GM23248 (cell line): ENCODE measurements at regions not wholly inside any gene's neighbourhood (a gene's known extent, or its start where the extent isn't known, plus 50 kb on each side); places are given as distances from the start of the nearest gene placed in this dataset.

Experiments
- DNase-seq: peaks from one replicate; pipeline ENCODE4 v3.0.0-alpha.2; 2015
- H2AFZ ChIP-seq: fragments of 200-600 bp; sonication (generic); 2 replicates; pipeline ENCODE4 v1.6.1; 2016; ENCODE audit warnings: antibody characterized with exemption
- H3F3A ChIP-seq: fragments of 200-600 bp; sonication (generic); 2 replicates; pipeline ENCODE4 v1.6.1; 2016; ENCODE audit warnings: mild to moderate bottlenecking, antibody characterized with exemption, mixed run types; ENCODE audit not compliant: insufficient read depth
- H3K27ac ChIP-seq: fragments of 200-600 bp; sonication (generic); 2 replicates; pipeline ENCODE4 v1.5.1; 2016; ENCODE audit warnings: mild to moderate bottlenecking
- H3K27me3 ChIP-seq: fragments of 200-600 bp; sonication (generic); replicated peaks from 2 replicates; pipeline ENCODE4 v1.6.1; 2016; ENCODE audit warnings: mild to moderate bottlenecking; ENCODE audit not compliant: insufficient read depth
- H3K36me3 ChIP-seq: fragments of 200-600 bp; sonication (generic); 2 replicates; pipeline ENCODE4 v1.6.1; 2016; ENCODE audit warnings: low read depth, mild to moderate bottlenecking
- H3K4me1 ChIP-seq: fragments of 200-600 bp; sonication (generic); 2 replicates; pipeline ENCODE4 v1.6.1; 2016; ENCODE audit warnings: mild to moderate bottlenecking; ENCODE audit not compliant: insufficient read depth
- H3K4me2 ChIP-seq: fragments of 200-600 bp; sonication (generic); one replicate; pipeline ENCODE4 v1.6.1; 2016; ENCODE audit warnings: mild to moderate bottlenecking; ENCODE audit not compliant: unreplicated experiment
- H3K4me3 ChIP-seq: fragments of 200-600 bp; sonication (generic); 2 replicates; pipeline ENCODE4 v1.5.1; 2016; ENCODE audit warnings: mild to moderate bottlenecking
- H3K79me2 ChIP-seq: fragments of 200-600 bp; sonication (generic); 2 replicates; pipeline ENCODE4 v1.6.1; 2016; ENCODE audit warnings: mild to moderate bottlenecking; ENCODE audit not compliant: insufficient read depth
- H3K9ac ChIP-seq: fragments of 200-600 bp; sonication (generic); 2 replicates; pipeline ENCODE4 v1.6.1; 2016; ENCODE audit warnings: mild to moderate bottlenecking
- H3K9me2 ChIP-seq: fragments of 200-600 bp; sonication (generic); 2 replicates; pipeline ENCODE4 v1.6.1; 2016; ENCODE audit warnings: mixed run types, mild to moderate bottlenecking, moderate library complexity; ENCODE audit not compliant: insufficient read depth
- H3K9me3 ChIP-seq: fragments of 200-600 bp; sonication (generic); one replicate; pipeline ENCODE4 v1.6.1; 2017; ENCODE audit warnings: low read depth
- H4K20me1 ChIP-seq: fragments of 200-600 bp; sonication (generic); 2 replicates; pipeline ENCODE4 v1.6.0; 2016; ENCODE audit not compliant: insufficient read depth
- EZH2 ChIP-seq: fragments of 200-600 bp; sonication (generic); IDR thresholded peaks from 2 replicates; pipeline ENCODE4 v1.6.1; 2018; ENCODE audit warnings: antibody characterized with exemption, mild to moderate bottlenecking; ENCODE audit not compliant: insufficient read depth, poor library complexity, severe bottlenecking
- EZH2phosphoT487 ChIP-seq: fragments of 200-600 bp; sonication (generic); IDR thresholded peaks from 2 replicates; pipeline ENCODE4 v1.6.1; 2018; ENCODE audit warnings: antibody characterized with exemption, moderate library complexity, mild to moderate bottlenecking, low read depth; ENCODE audit not compliant: insufficient read depth
- WGBS, 2 experiments: methylation state at CpG; one replicate each; pipeline ENCODE4 v1.1.6; 2015 to 2017; ENCODE audit warnings: low lambda C conversion rate in 2 of 2, low coverage in 1 of 2; ENCODE audit errors: missing lambda C conversion rate in 2 of 2; 5-methylcytosine and 5-hydroxymethylcytosine counted together
- in situ Hi-C: fragments of 300-500 bp; cut with MboI; formaldehyde crosslinking; loops from 2 replicates; pipeline ENCODE4 v1.15.0; 2020

GRCh38 chr18:22110461-22110924 lies 58.9 kb upstream of the GATA6 start:
- Histone ChIP-seq H3K9ac (no peak overlapping the region), H3K9me3 (no peaks in the 10 kb centered on the region), H3K27me3 (peaks cover 26% of the 10 kb centered on the region), H3F3A (no peaks in the 10 kb centered on the region), H3K79me2 (no peaks in the 10 kb centered on the region), H4K20me1 (no peaks in the 10 kb centered on the region), H3K4me1 (no peaks in the 10 kb centered on the region), H3K9me2 (no peaks in the 10 kb centered on the region), H3K27ac (no peak overlapping the region), H2AFZ (peak overlapping the region; percentile 35; the same call in 1 of the 2 replicates), H3K36me3 (no peaks in the 10 kb centered on the region), H3K4me3 (no peak overlapping the region), H3K4me2 (no peak overlapping the region)
- no peak for DNase-seq
- no peak for TF ChIP-seq EZH2
- TF ChIP-seq EZH2phosphoT487 = no peak
- in situ Hi-C loops = no loop called here
- 10 to 19% methylated on average over 9 of the region's 9 CpGs for WGBS, 2 experiments

DNA sequence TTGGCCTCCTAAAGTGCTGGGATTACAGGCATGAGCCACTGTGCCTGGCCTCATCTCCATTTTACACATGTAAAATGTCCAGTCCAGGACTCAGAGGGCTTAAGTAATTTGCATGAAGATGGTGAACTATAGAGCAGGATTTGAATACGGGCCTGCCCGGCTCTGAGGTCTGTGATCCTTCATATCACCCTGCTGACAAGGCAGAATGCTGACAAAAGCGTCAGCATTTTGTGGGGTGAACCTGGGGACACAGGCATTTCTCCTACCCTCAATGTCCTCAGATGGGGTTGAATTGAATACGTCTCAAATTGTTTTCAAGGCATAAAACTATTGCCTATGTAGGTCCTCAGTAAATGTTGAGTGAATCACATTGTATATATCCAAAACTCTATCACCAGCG lies 57.2 kb upstream of the GATA6 start:
- Histone ChIP-seq H3K4me1 (no peaks in the 10 kb centered on the region), H3K36me3 (no peaks in the 10 kb centered on the region), H4K20me1 (no peaks in the 10 kb centered on the region), H3K4me2 (no peak overlapping the region), H3K9me2 (no peaks in the 10 kb centered on the region), H3K27ac (no peak overlapping the region), H3K4me3 (no peak overlapping the region), H3K9ac (no peak overlapping the region), H3K79me2 (no peaks in the 10 kb centered on the region), H3K27me3 (peaks cover 42% of the 10 kb centered on the region), H3K9me3 (no peaks in the 10 kb centered on the region), H3F3A (no peaks in the 10 kb centered on the region), H2AFZ (no peak overlapping the region)
- TF ChIP-seq EZH2 (no peak), EZH2phosphoT487 (no peak)
- no peak for DNase-seq
- 48 to 60% methylated on average over 5 of the region's 5 CpGs for WGBS, 2 experiments
- in situ Hi-C loops = no loop called here

DNA sequence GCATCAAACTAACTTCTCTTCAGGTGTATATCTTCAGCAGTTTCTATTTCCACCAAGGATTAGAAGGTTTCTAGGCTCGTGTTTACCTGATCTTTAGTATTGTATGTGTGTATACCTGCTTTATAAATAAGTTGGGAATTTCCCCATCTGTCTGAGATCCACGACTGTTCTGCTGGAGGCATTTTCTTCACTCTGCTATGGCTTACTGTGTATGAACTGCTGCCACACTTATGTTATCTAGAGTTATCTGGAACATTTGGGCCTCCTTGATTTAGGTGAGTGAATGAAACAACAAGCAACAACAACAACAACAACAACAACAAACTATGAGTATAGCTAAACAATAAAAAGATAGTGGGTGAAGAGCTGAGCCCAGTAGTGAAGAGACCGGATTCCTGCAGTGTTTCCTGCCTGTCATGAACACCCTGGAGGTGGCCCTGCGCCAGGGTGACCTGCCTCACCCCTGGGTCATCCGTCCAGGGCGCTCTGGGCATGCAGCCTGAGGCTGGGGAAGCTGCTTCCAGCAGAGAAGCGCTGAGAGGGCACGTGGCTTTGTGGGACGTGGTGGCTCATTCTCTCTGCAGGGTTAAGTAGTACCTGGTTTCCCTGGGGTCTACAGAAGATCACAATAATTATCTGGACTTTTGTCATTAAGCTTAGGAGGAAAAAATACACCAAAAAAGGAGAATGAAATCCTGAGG lies 56.1 kb upstream of the GATA6 start:
- H3K9ac ChIP-seq = no peak overlapping the region
- no peaks in the 10 kb centered on the region for H3K79me2 ChIP-seq
- in situ Hi-C loops = no loop called here
- H3K4me3 ChIP-seq = no peak overlapping the region
- no peaks in the 10 kb centered on the region for H3K36me3 ChIP-seq
- no peaks in the 10 kb centered on the region for H3K9me2 ChIP-seq
- no peaks in the 10 kb centered on the region for H3K4me1 ChIP-seq
- 41 to 46% methylated on average over 9 of the region's 9 CpGs for WGBS, 2 experiments
- no peaks in the 10 kb centered on the region for H4K20me1 ChIP-seq
- H3K27ac ChIP-seq = no peak overlapping the region
- no peaks in the 10 kb centered on the region for H3F3A ChIP-seq
- no peak for DNase-seq
- H3K9me3 ChIP-seq = no peaks in the 10 kb centered on the region
- peaks cover 52% of the 10 kb centered on the region for H3K27me3 ChIP-seq
- no peak for TF ChIP-seq EZH2
- no peak for TF ChIP-seq EZH2phosphoT487
- no peak overlapping the region for H3K4me2 ChIP-seq
- no peak overlapping the region for H2AFZ ChIP-seq

GRCh38 chr18:22114526-22115321 lies 54.7 kb upstream of the GATA6 start:
- no peaks in the 10 kb centered on the region for H3K36me3 ChIP-seq
- H2AFZ ChIP-seq = no peak overlapping the region
- H3K9me3 ChIP-seq = no peaks in the 10 kb centered on the region
- no peak for DNase-seq
- H3K9ac ChIP-seq = no peak overlapping the region
- H3F3A ChIP-seq = no peaks in the 10 kb centered on the region
- H4K20me1 ChIP-seq = no peaks in the 10 kb centered on the region
- H3K9me2 ChIP-seq = no peaks in the 10 kb centered on the region
- H3K4me3 ChIP-seq = no peak overlapping the region
- H3K27me3 ChIP-seq = peaks cover 52% of the 10 kb centered on the region
- H3K4me1 ChIP-seq = no peaks in the 10 kb centered on the region
- H3K4me2 ChIP-seq = no peak overlapping the region
- H3K79me2 ChIP-seq = no peaks in the 10 kb centered on the region
- in situ Hi-C loops = no loop called here
- no peak overlapping the region for H3K27ac ChIP-seq
- no peak for TF ChIP-seq EZH2phosphoT487
- TF ChIP-seq EZH2 = no peak
- 41 to 43% methylated on average over 7 of the region's 7 CpGs for WGBS, 2 experiments
